ENCODE measurements at regions not wholly inside any gene's neighbourhood (a gene's known extent, or its start where the extent isn't known, plus 50 kb on each side); places are given as distances from the start of the nearest gene placed in this dataset.

- no peak for DNase-seq
Measured at GRCh38 chr5:73256012-73256411, 83.0 kb downstream of the TMEM174 start.

- DNase-seq = no peak
Measured at GRCh38 chr5:73254642-73255041, 81.6 kb downstream of the TMEM174 start.

- DNase-seq = no peak
Measured at GRCh38 chr5:73253047-73253660, 80.2 kb downstream of the TMEM174 start.

GRCh38 chr5:73250645-73251044 is 77.7 kb downstream of the TMEM174 start:
- no peak for DNase-seq

GRCh38 chr5:73242735-73243134 is 69.7 kb downstream of the TMEM174 start:
- DNase-seq = no peak

- DNase-seq = no peak
Measured at GRCh38 chr5:73238873-73239272, 65.9 kb downstream of the TMEM174 start.

- DNase-seq = no peak
Measured at GRCh38 chr5:73236541-73237128, 63.6 kb downstream of the TMEM174 start.

- DNase-seq = no peak
Measured at GRCh38 chr5:73234204-73234555, 61.2 kb downstream of the TMEM174 start.

- no peak for DNase-seq
Measured at GRCh38 chr5:73233461-73234203, 60.6 kb downstream of the TMEM174 start.

GRCh38 chr5:73233053-73233460 is 60.1 kb downstream of the TMEM174 start:
- DNase-seq = no peak

GRCh38 chr5:73232266-73233041 is 59.5 kb downstream of the TMEM174 start:
- DNase-seq = no peak

- no peak for DNase-seq
Measured at GRCh38 chr5:73231246-73231778, 58.3 kb downstream of the TMEM174 start.

- no peak for DNase-seq
Measured at GRCh38 chr5:73230264-73231245, 57.6 kb downstream of the TMEM174 start.

- no peak for DNase-seq
Measured at GRCh38 chr5:73229271-73229670, 56.3 kb downstream of the TMEM174 start.

- DNase-seq = no peak
Measured at GRCh38 chr5:73228052-73228451, 55.1 kb downstream of the TMEM174 start.
